Panc1 (cell line): ENCODE measurements at regions not wholly inside any gene's neighbourhood (a gene's known extent, or its start where the extent isn't known, plus 50 kb on each side); places are given as distances from the start of the nearest gene placed in this dataset.

ENCODE experiments used
- CTCF ChIP-seq: fragments of 450-650 bp; IDR thresholded peaks from 2 replicates; pipeline ENCODE4 v1.5.1; 2017; ENCODE audit warnings: mild to moderate bottlenecking
- POLR2AphosphoS5 ChIP-seq: IDR thresholded peaks from 2 replicates; pipeline ENCODE4 v1.6.1; 2012; ENCODE audit warnings: mild to moderate bottlenecking, low read depth, low read length, moderate library complexity
- SIN3A ChIP-seq: IDR thresholded peaks from 2 replicates; pipeline ENCODE4 v1.6.1; 2012; ENCODE audit warnings: low read depth, mild to moderate bottlenecking, low read length, moderate library complexity, borderline replicate concordance; ENCODE audit not compliant: insufficient read depth

GRCh38 chr7:20026762-20027161 lies 190.4 kb downstream of the MACC1 start:
- TF ChIP-seq CTCF (no peak), POLR2AphosphoS5 (no peak), SIN3A (no peak)
